LNCaP clone FGC (cell line): ENCODE measurements at regions not wholly inside any gene's neighbourhood (a gene's known extent, or its start where the extent isn't known, plus 50 kb on each side); places are given as distances from the start of the nearest gene placed in this dataset.
"Not testable (repeated sequence)": the region's sequence is repeated elsewhere in the genome, so short reads cannot be mapped to it uniquely, and the experiment has no call there.

Experiments used
- DNase-seq: peaks from one replicate; pipeline ENCODE4 v3.0.0-alpha.2; 2011; ENCODE audit warnings: low read depth
- H3K4me3 ChIP-seq: 2 replicates; pipeline ENCODE4 v1.5.1; 2011; ENCODE audit warnings: mild to moderate bottlenecking, low read depth, low read length, control low read depth
- CTCF ChIP-seq: IDR thresholded peaks from 2 replicates; pipeline ENCODE4 v1.5.1; 2012; ENCODE audit warnings: mild to moderate bottlenecking; ENCODE audit not compliant: control insufficient read depth, insufficient read depth; ENCODE audit errors: extremely low read depth

DNA sequence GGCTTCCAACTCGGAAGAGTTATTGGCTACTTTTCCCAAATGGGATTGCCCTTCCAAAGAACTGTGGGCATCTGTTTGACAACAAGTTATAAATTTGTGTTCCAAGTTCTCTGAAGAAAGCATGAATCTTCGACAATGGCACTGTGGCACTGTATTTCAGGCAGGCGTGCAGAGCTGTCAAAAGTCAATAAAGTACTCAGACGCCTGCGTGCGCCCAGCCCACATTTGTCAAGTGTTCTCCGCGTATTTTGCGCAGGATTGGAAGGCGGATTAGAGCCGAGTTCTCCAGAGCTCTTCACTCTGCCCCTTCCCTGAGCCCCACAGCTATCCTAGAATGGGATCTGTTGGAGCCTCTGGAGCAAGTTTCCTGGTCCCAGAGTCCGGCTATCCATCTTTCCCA is 103.2 kb downstream of the SLC25A47 start:
- H3K4me3 ChIP-seq = no peak overlapping the region
- DNase-seq = no peak
- no peak for TF ChIP-seq CTCF

GRCh38 chr14:100427166-100427565 is 104.0 kb downstream of the SLC25A47 start:
- no peak overlapping the region for H3K4me3 ChIP-seq
- DNase-seq = no peak
- TF ChIP-seq CTCF = no peak

DNA sequence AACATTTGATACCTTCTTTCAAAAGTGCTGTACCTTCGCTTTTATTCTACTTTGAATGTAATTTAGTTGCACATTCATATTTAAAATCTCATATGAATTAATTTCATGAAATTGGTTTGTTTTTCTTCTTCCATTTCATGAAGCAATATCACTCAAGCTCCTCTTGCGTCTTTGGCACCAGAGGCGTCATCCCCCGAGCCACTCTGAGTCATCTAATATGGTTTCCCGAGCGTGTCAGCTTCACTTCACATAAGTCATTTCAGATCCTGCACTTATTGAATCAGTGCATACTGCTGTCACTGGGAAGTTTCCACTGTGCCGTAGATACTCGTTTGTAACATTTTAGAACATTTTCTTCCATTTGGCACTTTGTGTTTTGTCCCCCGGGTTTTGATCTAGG is 105.6 kb downstream of the SLC25A47 start:
- DNase-seq = no peak
- TF ChIP-seq CTCF = no peak
- H3K4me3 ChIP-seq = no peak overlapping the region

DNA sequence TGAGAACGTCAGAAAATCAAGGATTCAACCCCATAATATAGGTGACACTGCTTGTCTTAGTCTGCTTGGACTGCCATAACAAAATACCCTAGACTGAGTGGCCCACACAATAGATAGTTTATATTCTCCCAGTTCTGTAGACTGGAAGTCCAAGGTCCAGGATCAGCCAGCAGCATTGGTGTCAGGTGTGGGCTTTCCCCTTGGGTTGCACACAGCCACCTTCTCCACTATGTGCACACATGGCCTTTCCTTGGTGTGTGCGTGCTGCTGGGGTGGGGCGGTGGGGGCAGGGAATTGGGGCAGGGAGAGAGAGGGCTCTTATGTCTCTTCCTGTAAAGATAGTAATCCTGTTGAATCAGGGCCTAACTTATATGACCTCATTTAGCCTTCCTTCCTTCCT is 106.4 kb downstream of the SLC25A47 start:
- no peak for TF ChIP-seq CTCF
- no peak overlapping the region for H3K4me3 ChIP-seq
- DNase-seq = no peak

DNA sequence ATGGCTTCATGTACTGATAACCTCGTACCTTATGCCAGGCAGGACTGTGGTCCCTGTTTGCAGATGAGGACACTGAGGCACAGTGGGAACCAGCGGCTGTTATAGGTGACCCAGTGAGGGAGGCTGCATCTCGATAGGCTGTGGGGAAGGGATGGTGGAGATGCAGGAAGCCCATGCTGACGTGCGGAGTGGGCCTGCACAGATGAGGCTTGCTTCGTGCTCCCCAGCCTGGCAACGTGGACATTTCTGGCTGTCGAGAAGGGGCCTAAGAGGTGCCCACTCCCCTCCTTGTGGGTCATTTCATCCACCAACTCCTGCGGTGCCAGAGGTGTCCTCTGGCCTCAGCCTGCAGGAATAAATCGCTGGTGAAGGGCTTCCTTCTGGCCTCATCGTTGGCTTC is 107.4 kb downstream of the SLC25A47 start:
- no peak overlapping the region for H3K4me3 ChIP-seq
- no peak for TF ChIP-seq CTCF
- no peak for DNase-seq

DNA sequence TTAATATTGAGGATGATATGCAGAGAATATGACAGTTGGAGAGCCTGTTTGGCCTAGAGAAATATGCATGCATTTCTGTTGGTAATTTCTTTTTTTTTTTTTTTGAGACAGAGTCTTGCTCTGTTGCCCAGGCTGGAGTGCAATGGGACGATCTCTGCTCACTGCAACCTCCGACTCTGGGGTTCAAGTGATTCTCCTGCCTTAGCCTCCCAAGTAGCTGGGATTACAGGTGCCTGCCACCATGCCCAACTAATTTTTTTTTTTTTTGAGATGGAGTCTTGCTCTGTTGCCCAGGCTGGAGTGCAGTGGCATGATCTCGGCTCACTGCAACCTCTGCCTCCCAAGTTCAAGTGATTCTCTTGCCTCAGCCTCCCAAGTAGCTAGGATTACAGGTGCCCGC is 108.3 kb downstream of the SLC25A47 start:
- not testable (repeated sequence) for DNase-seq

GRCh38 chr14:100432652-100433427 is 109.7 kb downstream of the SLC25A47 start:
- H3K4me3 ChIP-seq = no peak overlapping the region
- DNase-seq = no peak
- TF ChIP-seq CTCF = no peak

More for the DNA sequence above, 108.3 kb downstream of the SLC25A47 start:
- H3K4me3 ChIP-seq = not testable (repeated sequence)
